A673 (cell line): ENCODE measurements at regions not wholly inside any gene's neighbourhood (a gene's known extent, or its start where the extent isn't known, plus 50 kb on each side); places are given as distances from the start of the nearest gene placed in this dataset.

Experiments
- BruUV-seq: library from RNA; stranded (reverse); fragments of 400-500 nt; replicated peaks from 2 replicates; lab custom pipeline; 2021; lab: Mats Ljungman, UMichigan
- CTCF ChIA-PET: fragments of 300-600 bp; sonication (Branson Sonifier 250); formaldehyde crosslinking; loops from one replicate; lab custom pipeline; 2022; ENCODE audit warnings: antibody characterized with exemption; lab: Charles Lee
- POLR2A ChIA-PET: fragments of 300-600 bp; sonication (Branson Sonifier 250); formaldehyde crosslinking; loops from one replicate; lab custom pipeline; 2022; ENCODE audit warnings: antibody characterized with exemption; ENCODE audit not compliant: low non-redundant PET; lab: Charles Lee
- DNase-seq: peaks from one replicate; pipeline ENCODE4 v3.0.0-alpha.2; 2015; ENCODE audit warnings: low spot score
- H3K27ac ChIP-seq: fragments of 200-600 bp; sonication (generic); 2 replicates; pipeline ENCODE4 v1.5.1; 2016; ENCODE audit warnings: mixed run types, low read depth, mild to moderate bottlenecking, mixed read lengths, antibody characterized with exemption, low read length; ENCODE audit not compliant: poor library complexity, severe bottlenecking
- H3K27me3 ChIP-seq: fragments of 200-600 bp; sonication (generic); replicated peaks from 2 replicates; pipeline ENCODE4 v1.6.1; 2017; ENCODE audit warnings: mixed run types, low read depth, mild to moderate bottlenecking, mixed read lengths, antibody characterized with exemption, low read length; ENCODE audit not compliant: insufficient read depth, poor library complexity
- H3K36me3 ChIP-seq: fragments of 200-600 bp; sonication (generic); 2 replicates; pipeline ENCODE4 v1.6.1; 2016; ENCODE audit warnings: mixed run types, mild to moderate bottlenecking, mixed read lengths, antibody characterized with exemption, low read length; ENCODE audit not compliant: insufficient read depth, poor library complexity, severe bottlenecking
- H3K4me1 ChIP-seq: fragments of 200-600 bp; sonication (generic); 2 replicates; pipeline ENCODE4 v1.6.1; 2017; ENCODE audit warnings: mixed run types, mild to moderate bottlenecking, mixed read lengths, antibody characterized with exemption, low read length; ENCODE audit not compliant: insufficient read depth, poor library complexity, severe bottlenecking
- H3K4me3 ChIP-seq: fragments of 200-600 bp; sonication (generic); 2 replicates; pipeline ENCODE4 v1.5.1; 2016; ENCODE audit warnings: low read depth, mixed run types, mild to moderate bottlenecking, mixed read lengths, low read length; ENCODE audit not compliant: poor library complexity, severe bottlenecking
- H3K9me3 ChIP-seq: fragments of 200-600 bp; sonication (generic); 2 replicates; pipeline ENCODE4 v1.6.1; 2016; ENCODE audit warnings: mixed run types, low read depth, mild to moderate bottlenecking, mixed read lengths, antibody characterized with exemption, low read length; ENCODE audit not compliant: poor library complexity, severe bottlenecking
- EZH2 ChIP-seq: fragments of 200-600 bp; sonication (generic); IDR thresholded peaks from 2 replicates; pipeline ENCODE4 v1.6.1; 2017; ENCODE audit warnings: borderline replicate concordance, low read depth, mild to moderate bottlenecking, mixed read lengths, antibody characterized with exemption, low read length; ENCODE audit not compliant: poor library complexity, severe bottlenecking
- intact Hi-C: fragments of 100-400 bp; cut with micrococcal nuclease; formaldehyde crosslinking; loops from one replicate; pipeline ENCODE4 v1.10.0; 2022; ENCODE audit not compliant: unreplicated experiment
- TF ChIP-seq, protein P1 (sequence below): fragments of 300-800, 200-600 bp; sonication (generic); conservative IDR thresholded peaks from 2 replicates; pipeline ENCODE4 v1.5.1; 2017; ENCODE audit warnings: low read depth, mild to moderate bottlenecking, antibody characterized with exemption, low read length, moderate library complexity, mixed read lengths

DNA sequence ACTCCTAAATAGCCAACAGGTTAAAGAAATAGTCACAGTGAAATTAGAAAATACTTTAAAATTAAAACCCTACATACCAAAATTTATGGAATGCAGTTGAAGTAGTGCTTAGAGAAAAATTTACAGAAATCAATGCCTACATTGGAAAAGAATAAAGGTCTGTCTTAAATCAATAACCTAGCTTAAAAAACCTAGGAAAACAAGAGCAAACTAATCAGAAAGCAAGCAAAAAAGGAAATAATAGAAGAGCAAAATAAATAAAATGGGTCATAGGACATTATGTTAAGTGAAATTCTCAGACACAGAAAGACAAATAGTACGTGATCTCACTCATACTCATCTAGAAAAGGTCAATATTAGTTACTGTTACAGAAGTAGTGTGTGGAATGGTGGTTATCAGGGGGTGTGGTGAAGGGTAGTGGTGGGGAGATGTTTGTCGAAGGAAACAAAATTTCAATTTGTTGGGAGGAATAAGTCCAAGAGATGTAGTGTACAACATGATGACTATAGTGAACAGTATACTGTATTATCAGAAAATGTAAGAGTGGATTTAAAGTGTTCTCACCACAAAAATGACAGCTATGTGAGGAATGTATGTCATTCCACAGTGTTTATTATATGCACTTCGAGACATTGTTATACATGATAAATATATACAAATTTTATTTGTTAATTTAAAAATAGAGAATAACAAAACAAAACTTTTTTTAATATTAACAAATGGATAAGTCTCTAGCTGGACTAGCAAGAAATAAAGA, 423.6 kb downstream of the CDH26 start:
- BruUV-seq = no TSS peak
- Histone ChIP-seq H3K36me3 (no peaks in the 10 kb centered on the region), H3K4me3 (no peak overlapping the region), H3K9me3 (no peaks in the 10 kb centered on the region), H3K4me1 (no peaks in the 10 kb centered on the region), H3K27ac (no peak overlapping the region), H3K27me3 (no peaks in the 10 kb centered on the region)
- CTCF ChIA-PET = no interaction called here
- no peak for DNase-seq
- intact Hi-C loops = no loop called here
- POLR2A ChIA-PET = no interaction called here
- TF ChIP-seq, protein P1, sequence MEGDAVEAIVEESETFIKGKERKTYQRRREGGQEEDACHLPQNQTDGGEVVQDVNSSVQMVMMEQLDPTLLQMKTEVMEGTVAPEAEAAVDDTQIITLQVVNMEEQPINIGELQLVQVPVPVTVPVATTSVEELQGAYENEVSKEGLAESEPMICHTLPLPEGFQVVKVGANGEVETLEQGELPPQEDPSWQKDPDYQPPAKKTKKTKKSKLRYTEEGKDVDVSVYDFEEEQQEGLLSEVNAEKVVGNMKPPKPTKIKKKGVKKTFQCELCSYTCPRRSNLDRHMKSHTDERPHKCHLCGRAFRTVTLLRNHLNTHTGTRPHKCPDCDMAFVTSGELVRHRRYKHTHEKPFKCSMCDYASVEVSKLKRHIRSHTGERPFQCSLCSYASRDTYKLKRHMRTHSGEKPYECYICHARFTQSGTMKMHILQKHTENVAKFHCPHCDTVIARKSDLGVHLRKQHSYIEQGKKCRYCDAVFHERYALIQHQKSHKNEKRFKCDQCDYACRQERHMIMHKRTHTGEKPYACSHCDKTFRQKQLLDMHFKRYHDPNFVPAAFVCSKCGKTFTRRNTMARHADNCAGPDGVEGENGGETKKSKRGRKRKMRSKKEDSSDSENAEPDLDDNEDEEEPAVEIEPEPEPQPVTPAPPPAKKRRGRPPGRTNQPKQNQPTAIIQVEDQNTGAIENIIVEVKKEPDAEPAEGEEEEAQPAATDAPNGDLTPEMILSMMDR = no peak
- no peak for TF ChIP-seq EZH2

DNA sequence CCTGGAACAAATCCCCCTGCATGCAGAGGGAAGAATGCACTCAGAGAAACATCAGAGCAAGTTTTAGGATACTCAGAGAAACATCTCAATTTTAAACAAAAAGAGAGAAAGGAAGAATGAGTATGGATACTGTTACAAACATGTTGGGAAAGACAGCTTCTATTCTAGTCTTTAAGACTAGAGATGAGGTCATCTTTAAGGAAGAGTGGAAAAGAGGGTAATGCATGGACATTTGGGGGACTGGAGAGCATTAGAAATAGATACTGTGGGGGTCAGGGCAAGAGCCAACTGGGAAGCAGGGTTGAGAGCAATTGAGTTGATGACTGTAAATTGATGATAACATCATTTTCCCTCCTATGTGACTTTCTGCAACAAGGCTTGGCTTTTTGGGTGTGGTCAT, 431.2 kb downstream of the CDH26 start:
- intact Hi-C loops = no loop called here
- no peaks in the 10 kb centered on the region for H3K9me3 ChIP-seq
- H3K27me3 ChIP-seq = no peaks in the 10 kb centered on the region
- BruUV-seq = no TSS peak
- no peak for TF ChIP-seq EZH2
- TF ChIP-seq, protein P1 = no peak
- DNase-seq = no peak
- no peaks in the 10 kb centered on the region for H3K4me1 ChIP-seq
- H3K27ac ChIP-seq = no peak overlapping the region
- H3K36me3 ChIP-seq = no peaks in the 10 kb centered on the region
- ChIA-PET POLR2A (no interaction called here), CTCF (no interaction called here)
- no peak overlapping the region for H3K4me3 ChIP-seq

DNA sequence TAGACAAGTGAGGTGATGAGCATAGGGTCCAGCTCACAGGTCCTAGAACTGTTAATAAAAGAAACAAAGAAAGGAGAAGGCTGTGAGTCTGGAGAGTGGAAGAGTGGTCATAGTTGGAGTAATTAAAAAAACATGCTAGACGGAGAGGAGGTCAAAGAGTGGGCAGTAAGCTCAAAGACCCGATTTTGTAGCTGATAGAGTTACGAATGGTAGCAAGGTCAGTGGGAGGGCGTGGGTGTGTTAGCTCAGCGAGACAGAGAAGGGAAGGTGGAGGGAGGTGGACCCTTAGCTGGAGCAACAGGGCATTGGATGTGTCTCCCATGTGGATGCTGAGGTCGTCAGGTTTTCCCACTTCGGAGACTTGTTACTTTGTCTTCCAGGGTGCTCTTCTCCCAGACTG, 431.7 kb downstream of the CDH26 start:
- no peaks in the 10 kb centered on the region for H3K36me3 ChIP-seq
- POLR2A ChIA-PET = no interaction called here
- CTCF ChIA-PET = no interaction called here
- TF ChIP-seq, protein P1 = no peak
- TF ChIP-seq EZH2 = no peak
- no peaks in the 10 kb centered on the region for H3K9me3 ChIP-seq
- H3K4me3 ChIP-seq = no peak overlapping the region
- BruUV-seq = no TSS peak
- H3K27ac ChIP-seq = no peak overlapping the region
- intact Hi-C loops = no loop called here
- H3K27me3 ChIP-seq = no peaks in the 10 kb centered on the region
- no peak for DNase-seq
- no peaks in the 10 kb centered on the region for H3K4me1 ChIP-seq
